Caco-2 (cell line): ENCODE measurements at regions not wholly inside any gene's neighbourhood (a gene's known extent, or its start where the extent isn't known, plus 50 kb on each side); places are given as distances from the start of the nearest gene placed in this dataset.

ENCODE experiments used
- BruUV-seq: library from RNA; stranded (reverse); fragments of 400-500 nt; replicated peaks from 2 replicates; lab custom pipeline; 2021; lab: Mats Ljungman, UMichigan
- CTCF ChIA-PET: fragments of 300-600 bp; sonication (Branson Sonifier 250); formaldehyde crosslinking; loops from one replicate; lab custom pipeline; 2022; ENCODE audit warnings: antibody characterized with exemption; lab: Charles Lee
- POLR2A ChIA-PET: fragments of 300-600 bp; sonication (Branson Sonifier 250); formaldehyde crosslinking; loops from one replicate; lab custom pipeline; 2022; ENCODE audit warnings: antibody characterized with exemption; lab: Charles Lee
- DNase-seq, 2 experiments: peaks; one replicate each; pipeline versions ENCODE4 v3.0.0 to v3.0.0-alpha.2; 2020 to 2022
- H3K27me3 ChIP-seq: replicated peaks from 2 replicates; pipeline ENCODE4 v1.6.0; 2011; ENCODE audit warnings: low read length; ENCODE audit not compliant: control insufficient read depth, insufficient read depth
- H3K36me3 ChIP-seq: 2 replicates; pipeline ENCODE4 v1.5.1; 2011; ENCODE audit warnings: low read length; ENCODE audit not compliant: control insufficient read depth, insufficient read depth
- H3K4me1 ChIP-seq: fragments of 250-450 bp; sonication (Bioruptor Pico); 2 replicates; pipeline ENCODE4 v1.5.1; 2020; ENCODE audit warnings: mild to moderate bottlenecking
- H3K4me3 ChIP-seq: 2 replicates; pipeline ENCODE4 v1.5.1; 2011; ENCODE audit warnings: low read depth, mild to moderate bottlenecking, control low read depth, low read length
- H3K9me3 ChIP-seq: fragments of 250-450 bp; sonication (Bioruptor Pico); 2 replicates; pipeline ENCODE4 v1.5.1; 2020; ENCODE audit warnings: mild to moderate bottlenecking, moderate library complexity
- H3K27ac Mint-ChIP-seq: one replicate; pipeline ENCODE4 v1.8.0; 2022; ENCODE audit warnings: mixed read lengths; ENCODE audit not compliant: unreplicated experiment
- H3K27me3 Mint-ChIP-seq: one replicate; pipeline ENCODE4 v1.8.0; 2022; ENCODE audit warnings: mixed read lengths; ENCODE audit not compliant: insufficient read depth, unreplicated experiment
- H3K36me3 Mint-ChIP-seq: one replicate; pipeline ENCODE4 v1.8.0; 2022; ENCODE audit warnings: mild to moderate bottlenecking, mixed read lengths; ENCODE audit not compliant: insufficient read depth, unreplicated experiment
- H3K4me1 Mint-ChIP-seq: one replicate; pipeline ENCODE4 v1.8.0; 2022; ENCODE audit warnings: low read depth, mixed read lengths; ENCODE audit not compliant: unreplicated experiment
- H3K4me3 Mint-ChIP-seq: one replicate; pipeline ENCODE4 v1.8.0; 2022; ENCODE audit warnings: mild to moderate bottlenecking, moderate library complexity, mixed read lengths; ENCODE audit not compliant: unreplicated experiment
- H3K9me3 Mint-ChIP-seq: one replicate; pipeline ENCODE4 v1.8.0; 2022; ENCODE audit warnings: mixed read lengths; ENCODE audit not compliant: unreplicated experiment
- intact Hi-C: fragments of 100-400 bp; cut with micrococcal nuclease; formaldehyde crosslinking; loops from one replicate; pipeline ENCODE4 v1.10.0; 2022; ENCODE audit not compliant: unreplicated experiment
- TF ChIP-seq, protein P1 (sequence below), 2 experiments: fragments of 200-600 bp in 1 of 2; IDR thresholded peaks; 1 replicate in 1 of 2; 2 replicates in 1 of 2; pipeline versions ENCODE4 v1.5.1 to v1.8.0; 2011 to 2022; ENCODE audit warnings: antibody characterized with exemption in 1 of 2, control low read depth in 1 of 2, inconsistent platforms in 1 of 2, low read depth in 1 of 2, low read length in 1 of 2, mild to moderate bottlenecking in 1 of 2, moderate library complexity in 1 of 2; ENCODE audit not compliant: insufficient read depth in 1 of 2, severe bottlenecking in 1 of 2, unreplicated experiment in 1 of 2

DNA sequence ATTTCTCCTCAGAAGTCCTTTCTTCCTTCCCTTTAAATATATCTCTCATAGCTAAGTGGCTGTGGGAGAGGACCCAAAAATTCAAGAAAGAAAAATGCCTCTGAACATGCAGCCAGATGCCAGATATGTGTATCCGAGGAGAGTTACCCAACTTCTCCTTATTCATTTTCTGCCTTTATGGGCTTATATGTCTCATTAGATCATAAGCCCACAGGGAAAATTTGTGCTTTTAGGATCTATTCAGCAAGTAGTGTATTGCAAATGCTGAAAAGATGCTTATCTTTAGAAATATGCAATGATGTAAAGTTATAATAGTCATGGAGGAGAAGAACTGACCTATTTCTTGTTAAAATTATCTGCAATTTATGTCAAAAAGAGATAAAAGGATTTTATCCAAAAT lies 371.8 kb upstream of the NOCT start:
- no peaks in the 10 kb centered on the region for H3K36me3 Mint-ChIP-seq
- no peaks in the 10 kb centered on the region for H3K9me3 ChIP-seq
- no peaks in the 10 kb centered on the region for H3K36me3 ChIP-seq
- no peak overlapping the region for H3K4me3 ChIP-seq
- H3K4me1 ChIP-seq, result no peaks in the 10 kb centered on the region
- H3K27me3 Mint-ChIP-seq, result no peaks in the 10 kb centered on the region
- TF ChIP-seq, protein P1, sequence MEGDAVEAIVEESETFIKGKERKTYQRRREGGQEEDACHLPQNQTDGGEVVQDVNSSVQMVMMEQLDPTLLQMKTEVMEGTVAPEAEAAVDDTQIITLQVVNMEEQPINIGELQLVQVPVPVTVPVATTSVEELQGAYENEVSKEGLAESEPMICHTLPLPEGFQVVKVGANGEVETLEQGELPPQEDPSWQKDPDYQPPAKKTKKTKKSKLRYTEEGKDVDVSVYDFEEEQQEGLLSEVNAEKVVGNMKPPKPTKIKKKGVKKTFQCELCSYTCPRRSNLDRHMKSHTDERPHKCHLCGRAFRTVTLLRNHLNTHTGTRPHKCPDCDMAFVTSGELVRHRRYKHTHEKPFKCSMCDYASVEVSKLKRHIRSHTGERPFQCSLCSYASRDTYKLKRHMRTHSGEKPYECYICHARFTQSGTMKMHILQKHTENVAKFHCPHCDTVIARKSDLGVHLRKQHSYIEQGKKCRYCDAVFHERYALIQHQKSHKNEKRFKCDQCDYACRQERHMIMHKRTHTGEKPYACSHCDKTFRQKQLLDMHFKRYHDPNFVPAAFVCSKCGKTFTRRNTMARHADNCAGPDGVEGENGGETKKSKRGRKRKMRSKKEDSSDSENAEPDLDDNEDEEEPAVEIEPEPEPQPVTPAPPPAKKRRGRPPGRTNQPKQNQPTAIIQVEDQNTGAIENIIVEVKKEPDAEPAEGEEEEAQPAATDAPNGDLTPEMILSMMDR (IDR thresholded peaks at IDR 0.05; ENCODE audit: insufficient read depth in 1 of 2, low read depth in 1 of 2, low read length in 1 of 2, severe bottlenecking in 1 of 2, unreplicated experiment in 1 of 2), result no peak
- no peak for DNase-seq
- no TSS peak for BruUV-seq
- ChIA-PET CTCF (no interaction called here), POLR2A (no interaction called here)
- H3K4me3 Mint-ChIP-seq, result no peak overlapping the region
- no peak overlapping the region for H3K27ac Mint-ChIP-seq
- peaks cover 18% of the 10 kb centered on the region for H3K9me3 Mint-ChIP-seq
- no peaks in the 10 kb centered on the region for H3K4me1 Mint-ChIP-seq
- H3K27me3 ChIP-seq, result no peaks in the 10 kb centered on the region
- intact Hi-C loops, result no loop called here

DNA sequence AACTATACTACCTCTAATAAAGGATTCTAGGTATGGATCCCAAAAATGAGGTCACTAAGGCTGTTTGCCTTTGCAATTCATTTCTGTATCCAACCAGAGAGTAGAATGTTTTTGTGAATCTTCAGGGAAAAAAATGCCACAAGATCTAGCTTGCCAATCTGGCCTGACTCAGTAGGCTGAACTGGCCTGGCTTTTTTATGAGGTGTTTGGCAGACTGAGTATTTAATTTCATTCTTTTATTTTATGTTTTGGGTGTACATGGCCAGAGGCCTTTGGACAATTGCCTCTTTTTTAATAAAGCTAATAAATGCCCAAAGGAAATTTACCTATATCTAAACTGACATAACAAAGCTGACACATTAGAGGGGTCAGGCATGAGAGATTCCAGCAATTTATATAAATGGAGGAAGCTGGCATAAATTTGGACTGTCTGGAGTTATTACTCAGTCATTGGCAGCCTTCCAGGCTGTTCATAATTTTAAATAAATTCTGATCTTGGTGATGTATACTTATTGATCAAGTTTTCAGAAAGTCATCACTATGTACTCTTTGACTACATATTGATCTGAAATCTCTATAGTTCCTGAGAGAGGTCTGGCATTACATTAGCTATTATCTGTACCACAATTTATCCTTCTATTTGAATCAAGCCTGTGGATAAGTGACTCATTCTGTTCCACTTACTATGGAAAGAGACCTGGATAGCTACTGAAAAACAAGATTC lies 376.4 kb upstream of the NOCT start:
- Mint-ChIP-seq H3K27ac (no peak overlapping the region), H3K4me3 (no peak overlapping the region), H3K9me3 (peaks cover 8% of the 10 kb centered on the region), H3K27me3 (no peaks in the 10 kb centered on the region), H3K4me1 (peaks cover 9% of the 10 kb centered on the region), H3K36me3 (no peaks in the 10 kb centered on the region)
- H3K36me3 ChIP-seq, result no peaks in the 10 kb centered on the region
- no peaks in the 10 kb centered on the region for H3K4me1 ChIP-seq
- DNase-seq, result no peak
- H3K9me3 ChIP-seq, result no peaks in the 10 kb centered on the region
- CTCF ChIA-PET, result no interaction called here
- intact Hi-C loops, result no loop called here
- POLR2A ChIA-PET, result no interaction called here
- TF ChIP-seq, protein P1 (IDR thresholded peaks at IDR 0.05; ENCODE audit: insufficient read depth in 1 of 2, low read depth in 1 of 2, low read length in 1 of 2, severe bottlenecking in 1 of 2, unreplicated experiment in 1 of 2), result no peak
- no peak overlapping the region for H3K4me3 ChIP-seq
- BruUV-seq, result no TSS peak
- no peaks in the 10 kb centered on the region for H3K27me3 ChIP-seq

DNA sequence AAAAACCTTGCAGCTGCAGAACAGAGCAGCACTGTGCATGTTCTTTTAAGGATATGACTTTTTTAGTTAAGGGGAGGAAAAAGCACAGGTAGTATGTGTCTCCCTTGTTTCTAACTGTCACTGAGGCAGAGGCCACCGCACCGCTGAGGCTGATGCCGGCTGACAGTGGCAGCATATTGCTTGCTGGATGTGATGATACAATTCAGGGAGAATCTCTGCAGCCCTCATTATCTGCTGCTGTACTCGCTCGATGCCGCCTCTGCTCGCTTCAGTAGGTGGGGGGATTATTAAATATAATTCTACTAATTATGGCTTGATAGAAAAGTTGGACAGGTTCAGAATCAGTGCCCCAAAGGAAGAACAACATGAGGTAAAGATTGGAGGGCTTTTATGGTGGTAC lies 378.8 kb upstream of the NOCT start:
- Mint-ChIP-seq H3K4me3 (no peak overlapping the region), H3K9me3 (peaks cover 24% of the 10 kb centered on the region), H3K36me3 (no peaks in the 10 kb centered on the region), H3K4me1 (peaks cover 9% of the 10 kb centered on the region), H3K27me3 (no peaks in the 10 kb centered on the region), H3K27ac (no peak overlapping the region)
- DNase-seq, result no peak
- H3K4me3 ChIP-seq, result no peak overlapping the region
- BruUV-seq, result no TSS peak
- intact Hi-C loops, result no loop called here
- no peaks in the 10 kb centered on the region for H3K27me3 ChIP-seq
- no peaks in the 10 kb centered on the region for H3K36me3 ChIP-seq
- ChIA-PET CTCF (no interaction called here), POLR2A (no interaction called here)
- TF ChIP-seq, protein P1 (IDR thresholded peaks at IDR 0.05; ENCODE audit: insufficient read depth in 1 of 2, low read depth in 1 of 2, low read length in 1 of 2, severe bottlenecking in 1 of 2, unreplicated experiment in 1 of 2), result no peak
- H3K4me1 ChIP-seq, result no peaks in the 10 kb centered on the region
- H3K9me3 ChIP-seq, result no peaks in the 10 kb centered on the region
